ENCODE measurements at regions not wholly inside any gene's neighbourhood (a gene's known extent, or its start where the extent isn't known, plus 50 kb on each side); places are given as distances from the start of the nearest gene placed in this dataset.
A peak's percentile ranks its signal among the peaks of the same experiment; 100 is the strongest.

DNA sequence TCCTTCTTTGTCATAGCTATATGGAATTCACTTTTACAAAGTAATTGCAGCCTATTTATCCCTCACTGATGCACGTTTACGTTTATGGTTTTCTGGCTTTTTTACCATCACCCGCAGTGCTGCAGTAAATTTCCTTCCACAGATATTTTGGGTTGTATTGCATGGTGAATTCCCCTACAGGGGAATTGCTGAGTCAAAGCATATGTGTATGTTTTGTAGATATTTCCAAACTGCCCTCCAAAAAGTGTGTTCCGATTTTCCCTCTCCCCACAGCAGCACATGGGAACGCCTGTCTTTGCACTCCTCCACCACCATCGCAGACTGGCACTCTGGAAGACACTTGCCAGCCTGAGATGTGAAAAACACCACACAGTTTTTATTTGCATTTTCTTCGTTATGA is 80.6 kb upstream of the UXS1 start:
- Histone ChIP-seq H4K20me1 (ENCODE audit: insufficient read depth, low read length) (no peaks in the 10 kb centered on the region), H3K9me2 (replicated peaks; ENCODE audit: insufficient read depth, low read length) (no peaks in the 10 kb centered on the region), H3K4me1 (ENCODE audit: low read length) (no peaks in the 10 kb centered on the region), H3K27me3 (replicated peaks; ENCODE audit: insufficient read depth, low read length) (no peaks in the 10 kb centered on the region), H3K36me3 (replicated peaks; ENCODE audit: insufficient read depth, low read length) (no peaks in the 10 kb centered on the region), H3K79me2 (ENCODE audit: low read length) (no peaks in the 10 kb centered on the region), H3K4me3 (ENCODE audit: low read length) (no peak overlapping the region), H3K9ac (ENCODE audit: low read length) (no peak overlapping the region), H3K9me3 (replicated peaks; ENCODE audit: insufficient read depth, low read length) (no peaks in the 10 kb centered on the region), H3K27ac (ENCODE audit: low read length) (no peak overlapping the region), H2AFZ (ENCODE audit: low read length) (no peak overlapping the region), H3F3A (ENCODE audit: insufficient read depth, low read length) (no peaks in the 10 kb centered on the region), H3K4me2 (ENCODE audit: low read depth, low read length) (no peak overlapping the region)
- TF ChIP-seq EZH2phosphoT487 (IDR thresholded peaks at IDR 0.05; ENCODE audit: low read length) (no peak), EZH2 (optimal IDR thresholded peaks at IDR 0.05; ENCODE audit: low read depth, low read length) (no peak)
- TF ChIP-seq, protein P1, sequence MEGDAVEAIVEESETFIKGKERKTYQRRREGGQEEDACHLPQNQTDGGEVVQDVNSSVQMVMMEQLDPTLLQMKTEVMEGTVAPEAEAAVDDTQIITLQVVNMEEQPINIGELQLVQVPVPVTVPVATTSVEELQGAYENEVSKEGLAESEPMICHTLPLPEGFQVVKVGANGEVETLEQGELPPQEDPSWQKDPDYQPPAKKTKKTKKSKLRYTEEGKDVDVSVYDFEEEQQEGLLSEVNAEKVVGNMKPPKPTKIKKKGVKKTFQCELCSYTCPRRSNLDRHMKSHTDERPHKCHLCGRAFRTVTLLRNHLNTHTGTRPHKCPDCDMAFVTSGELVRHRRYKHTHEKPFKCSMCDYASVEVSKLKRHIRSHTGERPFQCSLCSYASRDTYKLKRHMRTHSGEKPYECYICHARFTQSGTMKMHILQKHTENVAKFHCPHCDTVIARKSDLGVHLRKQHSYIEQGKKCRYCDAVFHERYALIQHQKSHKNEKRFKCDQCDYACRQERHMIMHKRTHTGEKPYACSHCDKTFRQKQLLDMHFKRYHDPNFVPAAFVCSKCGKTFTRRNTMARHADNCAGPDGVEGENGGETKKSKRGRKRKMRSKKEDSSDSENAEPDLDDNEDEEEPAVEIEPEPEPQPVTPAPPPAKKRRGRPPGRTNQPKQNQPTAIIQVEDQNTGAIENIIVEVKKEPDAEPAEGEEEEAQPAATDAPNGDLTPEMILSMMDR (IDR thresholded peaks at IDR 0.05; ENCODE audit: low read length) = no peak
- no peak for DNase-seq

DNA sequence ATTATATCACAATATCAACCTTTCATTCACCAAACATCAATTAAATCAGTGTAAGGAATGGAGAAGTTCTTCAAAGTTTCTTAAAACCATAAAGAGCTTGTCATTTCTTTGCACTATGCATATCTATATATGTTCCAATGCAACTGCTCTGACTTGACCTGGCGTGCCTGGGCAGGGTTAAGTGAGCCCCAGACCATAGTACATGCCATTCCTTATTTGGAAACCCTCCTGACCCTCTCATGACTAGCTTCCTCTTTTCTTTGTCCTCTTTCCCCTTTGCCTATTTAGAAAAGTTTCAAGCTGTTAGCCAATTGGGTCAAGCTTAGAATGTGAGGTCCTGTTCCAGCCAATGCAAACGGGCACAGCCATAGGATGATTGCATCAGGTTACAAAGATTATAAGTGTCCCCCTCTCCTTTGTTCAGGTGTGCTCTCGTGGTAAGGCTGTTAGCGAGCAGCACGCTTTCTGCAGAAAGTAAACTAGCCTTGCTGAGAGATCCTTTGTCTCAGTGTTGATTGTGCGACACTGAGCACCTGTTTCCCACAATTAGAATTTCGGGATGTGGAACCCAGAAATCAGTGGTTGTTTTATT is 78.2 kb upstream of the UXS1 start:
- Histone ChIP-seq H4K20me1 (ENCODE audit: insufficient read depth, low read length) (no peaks in the 10 kb centered on the region), H3K36me3 (replicated peaks; ENCODE audit: insufficient read depth, low read length) (no peaks in the 10 kb centered on the region), H3K9ac (ENCODE audit: low read length) (no peak overlapping the region), H3K9me3 (replicated peaks; ENCODE audit: insufficient read depth, low read length) (no peaks in the 10 kb centered on the region), H3K27ac (ENCODE audit: low read length) (no peak overlapping the region), H3K4me1 (ENCODE audit: low read length) (no peaks in the 10 kb centered on the region), H2AFZ (ENCODE audit: low read length) (no peak overlapping the region), H3F3A (ENCODE audit: insufficient read depth, low read length) (no peaks in the 10 kb centered on the region), H3K4me3 (ENCODE audit: low read length) (no peak overlapping the region), H3K4me2 (ENCODE audit: low read depth, low read length) (no peak overlapping the region), H3K27me3 (replicated peaks; ENCODE audit: insufficient read depth, low read length) (no peaks in the 10 kb centered on the region), H3K9me2 (replicated peaks; ENCODE audit: insufficient read depth, low read length) (no peaks in the 10 kb centered on the region), H3K79me2 (ENCODE audit: low read length) (no peaks in the 10 kb centered on the region)
- TF ChIP-seq EZH2phosphoT487 (IDR thresholded peaks at IDR 0.05; ENCODE audit: low read length) = no peak
- TF ChIP-seq, protein P1 (IDR thresholded peaks at IDR 0.05; ENCODE audit: low read length) = no peak
- TF ChIP-seq EZH2 (optimal IDR thresholded peaks at IDR 0.05; ENCODE audit: low read depth, low read length) = no peak
- DNase-seq = no peak

DNA sequence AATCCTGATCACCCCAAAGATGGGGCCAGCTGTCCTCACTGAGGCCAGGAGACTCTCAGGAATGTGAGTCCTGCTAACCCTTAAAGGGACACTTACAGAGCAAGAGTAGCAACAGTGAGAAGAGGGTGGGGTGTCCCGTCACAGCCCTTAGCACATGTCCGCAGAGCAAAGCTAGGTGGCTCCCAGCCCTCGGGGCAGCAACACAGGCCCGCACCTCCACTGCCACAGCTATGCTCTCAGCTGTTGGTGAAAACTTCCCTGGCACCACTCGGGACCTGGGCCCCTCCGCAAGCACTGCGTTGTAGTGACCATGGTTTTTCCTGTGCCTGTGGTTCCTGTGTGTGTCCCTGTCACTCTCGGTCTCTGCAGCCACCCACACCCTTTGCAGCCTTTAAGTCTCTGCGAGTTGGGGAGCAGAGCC is 76.4 kb upstream of the UXS1 start:
- TF ChIP-seq EZH2 (optimal IDR thresholded peaks at IDR 0.05; ENCODE audit: low read depth, low read length) (no peak), EZH2phosphoT487 (IDR thresholded peaks at IDR 0.05; ENCODE audit: low read length) (no peak)
- TF ChIP-seq, protein P1 (IDR thresholded peaks at IDR 0.05; ENCODE audit: low read length) = no peak
- Histone ChIP-seq H2AFZ (ENCODE audit: low read length) (peak overlapping the region; percentile 9; the same call in 1 of the 2 replicates), H4K20me1 (ENCODE audit: insufficient read depth, low read length) (no peaks in the 10 kb centered on the region), H3K4me1 (ENCODE audit: low read length) (no peaks in the 10 kb centered on the region), H3K27ac (ENCODE audit: low read length) (no peak overlapping the region), H3K4me2 (ENCODE audit: low read depth, low read length) (peak overlapping the region; percentile 52; the same call in 1 of the 2 replicates), H3K27me3 (replicated peaks; ENCODE audit: insufficient read depth, low read length) (no peaks in the 10 kb centered on the region), H3K79me2 (ENCODE audit: low read length) (no peaks in the 10 kb centered on the region), H3K9me3 (replicated peaks; ENCODE audit: insufficient read depth, low read length) (no peaks in the 10 kb centered on the region), H3K9me2 (replicated peaks; ENCODE audit: insufficient read depth, low read length) (no peaks in the 10 kb centered on the region), H3F3A (ENCODE audit: insufficient read depth, low read length) (no peaks in the 10 kb centered on the region), H3K9ac (ENCODE audit: low read length) (no peak overlapping the region), H3K36me3 (replicated peaks; ENCODE audit: insufficient read depth, low read length) (no peaks in the 10 kb centered on the region), H3K4me3 (ENCODE audit: low read length) (peak overlapping the region; percentile 44)
- DNase-seq = no peak

Data from MM.1S (cell line).